ENCODE measurements at regions not wholly inside any gene's neighbourhood (a gene's known extent, or its start where the extent isn't known, plus 50 kb on each side); places are given as distances from the start of the nearest gene placed in this dataset.

DNA sequence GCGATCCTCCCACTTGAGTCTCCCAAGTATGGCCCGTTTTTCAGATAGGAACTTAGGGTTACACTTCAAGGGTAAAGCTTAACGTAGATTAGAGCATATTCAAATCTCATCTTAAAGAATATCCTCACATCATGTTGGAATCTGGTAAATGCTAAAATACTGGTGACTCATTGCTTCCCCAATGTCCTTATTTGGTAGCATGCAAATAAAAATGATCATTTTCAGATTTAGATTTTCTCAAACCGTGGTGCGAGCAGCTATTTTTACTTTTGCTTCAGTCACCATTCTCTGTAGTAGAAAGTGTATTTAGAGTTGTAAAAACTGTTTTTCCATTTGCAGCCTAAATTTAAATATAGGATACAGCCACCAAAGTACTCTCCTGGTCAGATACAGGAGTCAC is 101.5 kb upstream of the MAML3 start:
- H3K4me2 ChIP-seq: no peak overlapping the region
- no peak for TF ChIP-seq CTCF (conservative IDR thresholded peaks at IDR 0.05; ENCODE audit: low read depth, low read length)
- no peaks in the 10 kb centered on the region for H3K36me3 ChIP-seq (ENCODE audit: insufficient read depth)
- no peak overlapping the region for H2AFZ ChIP-seq (ENCODE audit: low read depth)
- no peak overlapping the region for H3K9ac ChIP-seq
- H3K27me3 ChIP-seq (ENCODE audit: insufficient read depth, low read depth): no peaks in the 10 kb centered on the region
- H3K27ac ChIP-seq: no peak overlapping the region
- no peaks in the 10 kb centered on the region for H3K79me2 ChIP-seq (ENCODE audit: insufficient read depth, low read depth)
- no peak overlapping the region for H3K4me3 ChIP-seq (IDR thresholded peaks at IDR 0.05; ENCODE audit: insufficient read depth, low read depth, low read length)
- peaks cover 32% of the 10 kb centered on the region for H3K4me1 ChIP-seq (ENCODE audit: low read depth, poor library complexity, severe bottlenecking)
- no peaks in the 10 kb centered on the region for H4K20me1 ChIP-seq (ENCODE audit: insufficient read depth)

DNA sequence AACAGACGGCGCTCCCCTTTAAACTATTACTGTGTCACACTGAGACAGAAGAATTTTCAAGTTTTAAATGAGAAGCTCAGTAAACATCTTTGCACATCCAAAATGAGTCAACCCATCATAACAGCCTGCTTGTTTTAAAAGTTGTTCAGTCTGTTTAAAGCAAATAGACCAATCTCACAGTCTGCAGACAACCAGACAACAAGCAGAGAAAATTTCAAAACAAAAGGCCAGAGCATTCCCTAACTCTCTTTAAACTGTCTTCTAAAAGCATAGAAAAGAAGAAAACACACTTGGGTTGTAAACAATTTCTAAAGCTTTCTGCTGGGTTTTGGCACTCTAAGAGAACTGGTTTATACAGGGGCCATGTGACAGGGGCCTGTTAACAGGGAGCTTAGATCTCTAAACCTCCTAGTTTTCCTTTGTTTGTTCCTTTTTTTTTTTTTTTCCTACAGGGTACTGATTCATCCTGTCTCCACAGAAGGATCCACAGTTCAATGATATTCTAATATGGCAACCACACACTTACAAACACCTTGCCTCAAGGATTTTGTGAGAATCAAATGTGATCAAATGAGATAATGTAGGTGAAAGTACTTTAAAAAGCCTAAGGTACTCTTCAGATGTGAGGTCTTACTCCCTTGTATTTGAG is 100.8 kb upstream of the MAML3 start:
- no peak overlapping the region for H3K4me3 ChIP-seq (IDR thresholded peaks at IDR 0.05; ENCODE audit: insufficient read depth, low read depth, low read length)
- no peak overlapping the region for H2AFZ ChIP-seq (ENCODE audit: low read depth)
- no peak for TF ChIP-seq CTCF (conservative IDR thresholded peaks at IDR 0.05; ENCODE audit: low read depth, low read length)
- H3K36me3 ChIP-seq (ENCODE audit: insufficient read depth): no peaks in the 10 kb centered on the region
- peaks cover 36% of the 10 kb centered on the region for H3K4me1 ChIP-seq (ENCODE audit: low read depth, poor library complexity, severe bottlenecking)
- no peaks in the 10 kb centered on the region for H3K79me2 ChIP-seq (ENCODE audit: insufficient read depth, low read depth)
- no peak overlapping the region for H3K27ac ChIP-seq
- H3K4me2 ChIP-seq: no peak overlapping the region
- H3K27me3 ChIP-seq (ENCODE audit: insufficient read depth, low read depth): no peaks in the 10 kb centered on the region
- H3K9ac ChIP-seq: no peak overlapping the region
- no peaks in the 10 kb centered on the region for H4K20me1 ChIP-seq (ENCODE audit: insufficient read depth)

DNA sequence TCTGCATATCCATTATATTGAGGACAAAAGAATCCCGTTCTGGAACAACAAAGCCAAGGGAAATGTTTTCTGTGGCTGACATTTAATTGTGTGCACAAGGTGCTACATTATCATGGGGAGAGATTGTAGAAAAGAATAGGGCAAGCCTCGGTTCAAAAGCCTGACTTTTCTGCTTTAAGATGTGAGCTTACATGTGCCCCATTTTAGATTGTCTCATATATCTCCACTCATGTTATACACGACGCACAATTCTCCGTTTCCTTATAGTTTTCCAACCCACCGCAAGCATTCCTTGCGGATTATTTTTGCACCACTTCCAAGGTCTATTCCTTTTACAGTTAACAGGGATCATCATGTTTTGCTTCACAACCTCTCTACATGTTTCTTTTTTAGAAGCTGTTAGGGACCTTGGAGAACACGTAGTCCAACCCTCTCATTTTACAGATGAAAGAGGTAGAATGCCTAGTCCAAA is 99.6 kb upstream of the MAML3 start:
- no peak overlapping the region for H3K4me3 ChIP-seq (IDR thresholded peaks at IDR 0.05; ENCODE audit: insufficient read depth, low read depth, low read length)
- peak overlapping the region; percentile 91; the same call in 1 of the 2 replicates for H2AFZ ChIP-seq (ENCODE audit: low read depth)
- no peak overlapping the region for H3K27ac ChIP-seq
- H3K4me1 ChIP-seq (ENCODE audit: low read depth, poor library complexity, severe bottlenecking): peaks cover 44% of the 10 kb centered on the region
- H4K20me1 ChIP-seq (ENCODE audit: insufficient read depth): no peaks in the 10 kb centered on the region
- H3K4me2 ChIP-seq: peak overlapping the region; percentile 64; the same call in 1 of the 2 replicates
- no peaks in the 10 kb centered on the region for H3K36me3 ChIP-seq (ENCODE audit: insufficient read depth)
- no peak; the same call in 1 of the 2 replicates for TF ChIP-seq CTCF (conservative IDR thresholded peaks at IDR 0.05; ENCODE audit: low read depth, low read length)
- H3K27me3 ChIP-seq (ENCODE audit: insufficient read depth, low read depth): no peaks in the 10 kb centered on the region
- H3K9ac ChIP-seq: no peak overlapping the region
- no peaks in the 10 kb centered on the region for H3K79me2 ChIP-seq (ENCODE audit: insufficient read depth, low read depth)

DNA sequence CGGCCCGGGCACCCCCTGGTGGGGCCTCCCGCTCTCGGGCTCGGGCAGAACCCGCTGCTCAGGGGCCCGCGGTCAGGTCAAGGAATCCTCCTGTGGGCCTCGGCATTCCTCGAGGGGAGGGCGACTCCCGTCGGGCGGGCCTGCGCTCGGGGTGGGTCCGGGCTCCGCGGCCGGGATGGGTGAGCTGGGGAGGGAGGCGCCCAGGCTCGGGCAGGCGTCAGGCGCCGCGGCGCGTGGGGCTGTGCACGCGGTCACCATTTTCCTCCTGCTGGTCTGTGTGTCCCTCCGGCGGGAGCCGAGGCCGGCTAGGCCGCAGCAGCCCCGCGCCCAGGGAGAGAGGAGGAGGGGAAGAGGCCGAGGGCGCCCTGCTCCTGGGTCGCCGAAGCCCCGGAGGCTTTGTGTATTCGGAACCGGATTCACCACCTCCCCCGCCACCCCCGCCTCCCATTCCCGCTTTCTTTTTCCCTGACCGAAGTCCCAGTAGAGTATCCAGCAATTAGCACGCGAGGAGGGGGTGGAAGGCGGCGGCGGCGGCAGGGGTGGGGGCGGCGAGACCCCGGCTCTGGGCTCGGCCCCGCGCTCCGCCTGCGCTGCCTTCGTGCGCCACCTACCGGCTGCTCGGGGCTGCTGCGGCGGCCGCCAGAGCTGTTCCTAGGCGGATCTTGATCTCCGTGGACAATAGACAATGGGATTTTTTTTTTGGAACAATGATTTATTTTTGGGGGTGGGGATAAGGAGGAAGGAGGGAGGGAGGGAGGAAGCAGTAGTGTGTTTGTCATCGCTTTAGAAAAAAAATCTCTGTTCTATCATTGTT is 99.0 kb upstream of the MAML3 start:
- H3K27ac ChIP-seq: peak overlapping the region; percentile 43

More for the DNA sequence above, 99.0 kb upstream of the MAML3 start:
- Histone ChIP-seq H3K9ac (peak overlapping the region; percentile 86), H3K79me2 (ENCODE audit: insufficient read depth, low read depth) (no peaks in the 10 kb centered on the region), H3K4me1 (ENCODE audit: low read depth, poor library complexity, severe bottlenecking) (peaks cover 45% of the 10 kb centered on the region), H4K20me1 (ENCODE audit: insufficient read depth) (no peaks in the 10 kb centered on the region), H3K36me3 (ENCODE audit: insufficient read depth) (no peaks in the 10 kb centered on the region), H3K4me2 (peak overlapping the region; percentile 64), H3K27me3 (ENCODE audit: insufficient read depth, low read depth) (no peaks in the 10 kb centered on the region), H3K4me3 (IDR thresholded peaks at IDR 0.05; ENCODE audit: insufficient read depth, low read depth, low read length) (no peak overlapping the region), H2AFZ (ENCODE audit: low read depth) (peak overlapping the region; percentile 91)
- peak; percentile 95 for TF ChIP-seq CTCF (conservative IDR thresholded peaks at IDR 0.05; ENCODE audit: low read depth, low read length)

All from KMS-11 (cell line).